Activated CD4-positive, alpha-beta T cell treated with anti-CD3 and anti-CD28 coated beads, Interleukin-2, amount 50 U/mL, for 4 hours (primary cell): ENCODE measurements at regions not wholly inside any gene's neighbourhood (a gene's known extent, or its start where the extent isn't known, plus 50 kb on each side); places are given as distances from the start of the nearest gene placed in this dataset.
"Not testable (repeated sequence)": the region's sequence is repeated elsewhere in the genome, so short reads cannot be mapped to it uniquely, and the experiment has no call there.

ENCODE experiments used
- DNase-seq, 2 experiments: peaks; one replicate each; pipeline ENCODE4 v3.0.0-alpha.2; 2020

DNA sequence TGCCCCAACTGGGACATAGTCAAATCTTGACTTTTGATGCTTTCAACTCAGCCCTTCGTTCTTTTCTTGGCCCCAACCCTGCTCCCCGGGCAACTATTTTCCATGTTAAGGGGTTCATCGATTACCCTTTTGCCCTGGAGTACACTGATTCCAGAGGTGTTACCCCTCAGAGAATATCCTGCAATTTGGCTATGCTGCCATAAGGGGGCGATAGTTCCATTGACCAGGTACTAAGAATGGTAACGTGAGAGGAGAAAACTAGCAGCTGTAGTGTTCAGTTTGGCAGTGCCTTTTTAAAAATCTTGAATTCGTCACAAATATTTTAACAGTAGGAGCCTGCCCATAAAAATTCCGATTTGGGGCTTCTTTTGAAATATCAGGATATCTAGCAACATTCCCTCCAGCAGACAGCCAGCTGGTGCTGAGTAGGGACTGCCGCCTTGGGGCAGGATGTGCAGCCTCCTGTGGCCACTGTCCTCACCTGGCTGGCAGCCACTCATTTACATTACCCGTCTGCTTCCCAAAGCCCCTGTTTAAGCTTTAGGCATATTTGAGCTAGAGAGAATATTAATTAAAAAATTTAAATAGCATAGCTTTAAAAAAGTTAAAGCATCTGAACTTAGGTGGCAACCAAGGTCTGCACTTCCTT is 146.3 kb upstream of the SKOR2 start:
- no peak for DNase-seq

DNA sequence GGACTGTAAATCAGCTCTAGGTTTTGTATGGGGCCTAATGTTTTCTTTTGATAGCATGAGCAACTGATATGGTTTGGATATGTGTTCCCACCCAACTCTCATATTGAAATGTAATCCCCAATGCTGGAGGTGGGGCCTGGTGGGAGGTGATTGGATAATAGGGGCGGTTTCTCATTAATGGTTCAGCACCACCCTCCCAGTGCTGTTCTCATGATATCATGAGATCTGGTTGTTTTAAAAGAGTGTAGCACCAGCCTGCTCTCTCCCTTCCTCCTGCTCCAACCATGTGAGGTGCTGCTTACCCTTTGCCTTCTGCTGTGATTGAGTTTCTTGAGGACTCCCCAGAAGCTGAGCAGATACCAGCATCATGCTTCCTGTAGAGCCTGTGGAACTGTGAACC is 140.2 kb upstream of the SKOR2 start:
- DNase-seq, result no peak

DNA sequence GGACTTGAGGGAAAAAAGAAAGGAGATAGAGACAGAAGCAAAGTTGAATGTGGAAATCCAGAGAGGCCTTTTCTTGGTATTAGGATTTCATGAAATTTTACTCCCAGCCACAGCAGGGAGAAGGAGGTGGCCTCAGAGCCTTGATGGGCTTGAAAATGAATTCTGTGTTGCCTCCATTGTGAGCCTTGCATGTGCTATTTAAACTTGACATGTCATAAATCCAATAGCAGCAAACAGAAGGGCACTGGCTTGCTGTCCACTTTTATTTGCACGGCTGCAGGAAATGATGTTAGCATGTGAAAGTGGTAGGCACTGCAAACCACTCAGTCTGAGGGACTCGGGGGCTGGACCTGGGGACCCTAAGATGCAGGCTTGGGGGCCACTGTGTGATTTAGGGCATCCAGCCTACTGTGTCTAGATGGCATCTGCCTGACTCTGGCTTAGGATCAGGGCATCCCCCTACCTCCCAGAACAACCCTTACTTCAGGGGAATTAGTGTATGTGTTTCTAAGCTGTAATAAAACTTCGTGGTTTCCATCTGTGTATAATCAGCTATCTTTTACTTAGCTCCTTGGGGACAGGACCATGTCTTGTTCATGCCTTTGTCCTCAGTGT is 139.1 kb upstream of the SKOR2 start:
- DNase-seq, result no peak

DNA sequence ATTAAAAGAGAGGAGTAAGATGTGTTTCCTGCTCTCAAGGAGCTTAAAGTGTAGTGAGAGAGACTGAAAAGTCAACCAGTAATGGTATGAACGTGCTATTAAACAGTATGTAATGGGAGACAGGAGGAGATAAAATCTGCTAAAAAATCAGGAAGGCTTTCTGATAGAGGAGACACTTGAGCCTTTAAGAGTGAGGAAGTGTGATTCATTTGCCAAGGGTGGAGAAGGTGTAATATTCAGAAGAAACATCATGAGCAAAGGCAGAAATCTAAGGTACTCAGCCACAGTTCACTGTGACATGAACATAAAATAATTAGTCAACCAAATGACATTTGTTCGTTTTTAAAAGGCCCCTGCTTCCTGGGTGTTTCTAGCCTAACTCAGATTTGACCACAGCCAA is 137.8 kb upstream of the SKOR2 start:
- no peak for DNase-seq

DNA sequence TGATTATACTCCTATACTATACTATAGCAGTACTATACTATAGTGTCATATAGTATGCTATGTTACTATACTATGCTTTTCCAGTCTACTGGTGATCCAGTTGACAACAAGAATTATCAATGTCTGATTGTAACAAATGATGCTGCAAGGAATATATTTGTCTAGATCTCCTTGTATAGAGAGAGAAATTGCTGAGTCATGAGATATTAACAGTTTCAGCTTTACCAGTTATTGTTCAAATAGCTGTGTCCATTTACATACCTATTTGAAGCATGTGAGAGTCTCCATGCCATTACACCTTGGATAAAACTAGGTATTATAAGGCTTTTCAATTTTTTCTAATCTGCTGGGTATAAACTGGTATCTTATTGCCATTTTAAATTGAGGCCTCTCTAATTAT is 136.4 kb upstream of the SKOR2 start:
- DNase-seq, result no peak

DNA sequence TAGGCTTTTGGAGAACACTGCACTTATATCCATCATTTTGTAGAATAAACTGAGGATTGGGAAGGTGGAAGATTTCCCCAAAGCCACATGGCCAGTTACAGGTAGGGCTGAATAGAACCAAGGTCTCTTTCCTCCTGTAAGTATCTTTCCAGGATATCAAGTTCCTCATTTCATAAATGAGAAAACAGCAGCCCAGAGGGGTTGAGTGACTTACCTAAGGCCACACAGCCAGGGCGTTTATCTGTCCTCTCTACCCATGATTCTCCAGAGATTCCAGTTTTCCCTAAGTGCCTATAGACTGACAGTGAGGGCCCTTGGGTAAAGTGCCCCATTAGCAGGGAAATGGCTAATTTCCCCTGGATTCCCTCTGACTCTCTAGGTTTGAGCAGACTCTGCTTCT is 132.3 kb upstream of the SKOR2 start:
- DNase-seq, result no peak

DNA sequence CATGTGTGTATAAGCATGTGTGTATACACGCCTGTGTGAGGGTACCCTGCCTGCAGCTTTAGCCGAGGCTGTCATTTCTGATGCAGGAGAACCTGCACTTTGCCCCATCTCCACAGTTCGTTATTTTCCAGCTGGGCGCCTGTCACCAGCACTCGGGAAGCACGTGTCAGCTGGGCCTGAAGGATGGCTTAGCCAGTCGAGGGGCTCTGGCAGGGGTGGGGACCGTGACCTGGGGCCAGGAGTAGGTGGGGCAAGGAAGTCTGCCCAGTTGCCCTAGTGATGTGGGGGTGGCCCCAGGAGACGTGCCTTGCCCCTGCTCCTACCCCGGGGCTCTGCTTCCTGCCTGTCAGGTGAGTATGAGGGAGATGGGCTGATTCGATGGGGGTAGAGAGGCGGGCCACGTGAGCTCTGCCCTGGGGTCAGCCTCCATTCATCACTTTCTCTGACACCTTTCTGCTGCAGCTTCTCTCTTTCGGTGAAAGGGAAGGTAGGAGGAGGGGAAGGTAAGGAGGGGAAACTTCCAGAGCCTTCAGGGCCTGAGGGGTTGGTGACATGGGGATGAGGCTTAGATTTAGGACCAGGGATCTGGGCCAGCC is 130.6 kb upstream of the SKOR2 start:
- no peak for DNase-seq

DNA sequence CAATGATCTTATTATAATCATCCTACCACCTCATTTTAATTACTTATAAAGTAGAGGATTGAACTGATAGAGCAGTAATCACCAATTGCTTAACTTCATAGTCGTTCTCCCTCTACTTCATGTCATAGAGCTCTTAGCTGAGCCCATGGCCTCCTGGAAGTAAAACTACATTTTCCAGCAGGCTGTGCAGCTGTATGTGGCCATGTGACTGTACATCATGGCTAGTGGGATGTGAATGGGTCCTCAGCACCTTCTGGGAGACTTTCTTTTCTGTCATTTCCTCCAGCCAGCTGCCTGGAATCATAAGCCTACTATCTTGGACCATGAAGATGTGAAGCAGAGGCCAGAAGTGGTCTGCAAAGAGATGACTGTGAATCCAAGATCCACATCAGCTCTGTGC is 128.7 kb upstream of the SKOR2 start:
- no peak for DNase-seq

DNA sequence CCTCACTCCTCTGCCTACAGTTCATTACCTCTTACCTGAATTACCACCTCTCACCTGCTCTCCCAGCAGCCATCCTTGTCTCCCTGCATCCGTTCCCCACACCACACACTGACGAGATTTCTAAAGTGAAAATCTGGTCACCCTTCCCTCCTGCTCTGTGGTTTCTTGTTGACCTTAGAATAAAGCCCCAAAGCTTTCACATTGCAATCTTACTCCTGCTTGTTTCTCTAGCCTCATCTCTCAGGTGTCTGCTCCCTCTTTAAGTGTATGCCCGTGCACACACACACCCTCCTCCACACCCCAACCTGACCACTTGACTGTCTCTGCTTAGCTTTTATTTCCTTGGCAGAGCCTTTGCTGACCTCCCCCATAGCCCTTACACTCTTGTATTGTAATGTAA is 122.0 kb upstream of the SKOR2 start:
- no peak for DNase-seq

DNA sequence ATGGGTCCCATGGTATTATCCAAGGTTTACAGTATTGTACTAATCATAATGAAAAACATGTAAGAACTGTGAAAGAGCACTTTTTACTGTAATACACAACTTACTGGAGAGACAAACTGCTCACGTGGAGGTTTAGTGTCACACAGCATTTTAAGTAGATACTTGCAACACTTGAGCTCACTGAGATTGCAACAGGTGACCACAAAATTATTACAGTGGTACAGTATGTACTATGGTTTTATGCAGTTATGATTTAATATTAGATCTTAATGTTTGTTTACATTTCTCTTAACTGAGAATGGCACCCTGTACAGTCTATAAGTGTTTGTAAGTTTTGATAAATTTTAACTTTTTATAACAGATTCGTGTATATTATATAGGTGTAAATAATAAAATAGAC is 118.6 kb upstream of the SKOR2 start:
- DNase-seq, result no peak

DNA sequence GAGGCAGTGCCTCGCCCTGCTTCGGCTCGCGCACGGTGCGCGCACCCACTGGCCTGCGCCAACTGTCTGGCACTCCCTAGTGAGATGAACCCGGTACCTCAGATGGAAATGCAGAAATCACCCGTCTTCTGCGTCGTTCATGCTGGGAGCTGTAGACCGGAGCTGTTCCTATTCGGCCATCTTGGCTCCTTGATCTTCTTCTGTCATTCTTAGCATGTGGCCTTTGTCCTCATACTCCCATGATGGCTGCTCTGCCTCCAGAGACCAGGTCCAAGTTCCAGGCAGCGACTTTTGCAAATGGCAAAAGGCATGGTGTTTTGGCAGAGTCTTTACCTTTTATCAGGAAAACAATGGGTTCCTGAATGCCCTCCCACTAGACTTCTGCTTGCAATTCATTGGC is 102.6 kb upstream of the SKOR2 start:
- DNase-seq, result not testable (repeated sequence)

DNA sequence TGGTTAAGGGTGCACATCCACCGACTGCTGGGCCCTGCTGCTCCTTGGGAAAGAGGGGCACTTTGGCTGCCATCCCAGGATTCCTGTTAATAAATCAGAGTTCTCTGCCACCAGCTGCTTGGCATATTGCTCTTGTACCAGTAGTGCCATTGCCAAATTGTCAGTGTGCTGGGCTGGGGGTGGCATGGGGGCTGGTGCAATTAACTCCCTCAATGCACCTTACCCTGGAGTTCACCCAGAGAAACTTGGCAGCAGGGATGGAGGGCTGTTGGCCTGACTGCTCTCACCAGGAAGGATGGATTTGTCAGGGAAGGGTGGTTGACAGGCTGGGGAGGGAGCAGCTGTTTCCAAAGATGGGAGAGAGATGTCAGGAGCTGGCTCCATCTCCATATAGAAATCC is 94.6 kb upstream of the SKOR2 start:
- DNase-seq, result no peak

DNA sequence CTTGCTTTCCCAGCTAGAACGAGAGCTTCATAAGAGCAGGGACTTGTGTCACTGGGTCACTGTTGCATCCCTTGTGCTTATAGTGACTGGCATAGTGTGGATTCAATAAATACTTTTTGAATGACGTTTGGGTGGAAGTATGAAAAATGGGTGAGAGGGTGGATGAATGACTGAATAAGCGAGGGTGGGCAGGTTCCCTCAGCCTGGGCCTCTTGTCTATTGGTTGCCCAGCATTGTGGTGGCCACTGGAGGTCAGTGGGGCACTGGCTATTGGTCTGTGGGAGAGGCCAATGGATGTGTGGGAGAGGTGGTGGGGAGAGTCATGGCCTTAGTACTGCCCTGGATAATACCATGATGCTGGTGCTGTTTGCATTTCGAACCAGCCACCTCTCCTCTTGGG is 93.8 kb upstream of the SKOR2 start:
- no peak for DNase-seq

DNA sequence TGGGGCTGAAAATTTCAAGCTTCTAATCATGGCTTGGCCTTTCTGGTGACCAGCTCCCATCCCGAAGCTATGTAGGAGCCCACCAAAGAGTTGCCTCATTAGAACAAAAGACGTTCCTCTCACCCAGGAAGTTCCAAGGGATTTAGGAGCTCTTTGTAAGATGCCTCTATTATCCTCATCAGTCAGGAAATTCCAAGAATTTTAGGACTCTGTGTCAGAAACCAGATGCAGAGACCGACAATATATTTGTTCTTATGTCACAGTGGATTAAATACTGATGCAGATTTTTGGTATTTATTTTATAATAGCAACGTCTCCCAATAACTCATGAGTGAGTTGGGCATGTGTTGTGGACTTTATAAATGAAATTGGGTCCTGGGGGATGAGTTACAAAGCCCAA is 91.8 kb upstream of the SKOR2 start:
- DNase-seq, result no peak

DNA sequence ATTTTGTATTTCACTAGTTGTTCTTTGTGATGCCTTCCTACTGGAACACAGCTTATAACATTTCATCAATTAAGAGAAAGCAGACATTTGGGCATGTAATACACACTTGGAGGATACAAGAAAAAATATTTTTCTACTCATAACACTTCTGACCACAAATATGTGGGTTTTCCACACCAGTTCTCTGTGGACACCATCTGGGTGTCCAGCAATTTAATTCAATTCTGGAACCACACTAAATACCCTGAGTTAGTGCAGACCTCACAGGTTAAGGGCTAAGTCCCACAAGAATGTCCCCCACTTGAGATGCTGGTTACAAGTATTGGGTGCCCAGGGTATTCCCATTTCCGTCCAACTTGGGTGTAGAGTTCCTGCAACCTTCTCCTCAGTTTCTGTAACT is 91.1 kb upstream of the SKOR2 start:
- DNase-seq, result no peak

DNA sequence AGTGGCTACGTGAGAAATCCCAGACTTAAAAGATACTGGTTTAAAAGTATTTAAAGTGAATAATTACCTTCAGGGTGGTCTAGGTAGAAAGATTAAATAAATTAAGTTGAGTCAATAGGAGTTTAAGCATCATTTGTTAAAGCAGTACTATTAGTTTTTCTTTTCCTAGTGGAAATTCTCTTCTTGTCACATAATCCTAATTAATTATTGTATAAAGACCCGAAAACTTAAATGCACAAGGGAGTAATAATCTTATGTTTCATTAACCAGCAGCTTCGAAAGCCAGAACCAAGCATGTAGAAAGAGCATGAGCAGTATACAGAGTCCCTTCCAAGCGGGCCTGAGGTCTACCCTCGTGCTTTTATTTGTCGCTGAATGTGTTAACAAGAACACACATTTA is 90.2 kb upstream of the SKOR2 start:
- DNase-seq, result no peak

DNA sequence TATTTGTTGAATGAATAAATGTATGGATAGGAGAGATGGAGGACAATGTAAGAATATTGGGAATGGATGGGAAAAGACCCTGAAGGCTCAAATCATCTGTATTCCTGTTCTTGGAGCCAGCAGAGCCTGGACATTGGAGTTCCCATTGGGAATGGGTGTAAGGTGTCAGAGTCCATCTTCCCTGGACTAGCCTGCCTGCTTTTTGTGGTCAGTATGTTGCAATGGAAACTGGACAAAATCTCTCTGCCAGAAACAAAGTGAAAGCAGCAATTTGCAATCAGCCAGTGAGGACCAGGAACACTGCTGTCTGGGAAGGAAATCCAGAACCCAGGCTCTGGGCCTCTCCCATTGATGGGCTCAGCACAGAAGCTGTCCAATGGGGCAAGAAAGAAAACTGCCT is 83.5 kb upstream of the SKOR2 start:
- DNase-seq, result no peak

DNA sequence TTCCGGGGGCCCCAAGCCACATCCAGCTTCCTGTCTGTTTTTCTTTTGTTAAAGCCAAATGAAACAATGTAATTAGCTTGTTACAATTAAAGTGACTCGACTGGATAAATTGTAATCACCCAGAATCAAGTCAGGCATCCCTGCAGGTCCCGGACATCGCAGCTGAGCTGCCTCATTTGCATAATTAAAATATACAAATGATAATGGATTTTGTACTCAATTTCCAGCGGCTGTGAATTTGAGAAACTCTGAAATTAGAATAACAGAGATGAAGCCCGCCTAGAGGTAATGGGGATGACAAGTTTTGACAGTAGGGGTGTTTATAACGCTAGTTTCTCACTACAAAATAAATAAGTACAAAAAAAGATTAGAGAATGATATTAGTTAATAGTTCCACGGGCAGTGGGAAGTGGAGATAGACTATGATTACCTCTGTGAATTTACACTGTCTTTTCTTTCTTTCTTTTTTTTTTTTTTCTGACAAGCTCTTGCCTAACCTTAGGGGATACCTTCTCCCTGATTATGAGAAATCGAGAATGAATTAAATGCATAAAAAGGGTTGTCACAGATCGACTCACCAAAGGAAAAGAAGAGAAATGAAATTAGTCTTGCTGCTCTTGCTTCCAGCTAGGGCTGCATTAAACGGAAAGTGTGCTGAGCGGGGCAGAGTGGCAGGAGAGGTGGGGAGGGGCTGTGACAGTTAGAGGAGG is 82.6 kb upstream of the SKOR2 start:
- no peak for DNase-seq

DNA sequence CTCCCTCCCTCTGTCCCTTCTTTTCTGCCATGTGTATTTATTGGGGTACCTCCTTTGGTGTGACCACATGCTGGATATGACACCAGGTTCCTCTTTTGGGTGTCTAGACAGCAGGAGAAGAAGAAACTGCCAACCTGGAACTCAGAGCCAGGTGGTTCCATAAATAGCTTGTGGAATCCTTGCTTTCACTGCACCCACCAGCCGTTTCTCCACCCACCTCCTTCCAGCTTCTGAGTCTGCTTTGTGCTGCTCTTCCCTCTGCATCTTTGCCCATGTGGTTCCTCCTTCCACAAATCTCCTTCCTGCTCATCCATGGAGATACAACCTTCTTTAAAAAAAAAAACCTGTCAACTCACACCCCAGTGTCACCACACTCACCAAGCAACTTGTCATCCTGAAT is 80.2 kb upstream of the SKOR2 start:
- no peak for DNase-seq

DNA sequence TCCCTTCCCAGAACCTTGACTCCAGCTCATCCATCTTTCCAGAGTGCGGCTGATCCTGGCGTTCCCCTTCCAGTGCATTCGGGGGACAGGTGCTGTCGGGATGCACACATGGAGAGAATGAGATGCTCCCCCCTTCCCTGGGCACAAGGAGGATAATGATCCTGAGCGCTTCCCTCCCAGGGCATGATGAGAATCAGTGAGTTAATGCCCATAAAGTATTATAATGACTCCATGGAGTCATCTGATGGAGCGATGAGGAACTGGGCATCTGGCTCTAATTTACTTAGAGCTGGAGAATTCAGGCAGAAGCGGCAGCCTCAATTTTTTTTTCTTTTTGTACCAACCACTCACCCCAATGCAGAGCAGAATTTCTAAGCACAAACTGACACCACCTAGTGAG is 79.6 kb upstream of the SKOR2 start:
- DNase-seq, result no peak

DNA sequence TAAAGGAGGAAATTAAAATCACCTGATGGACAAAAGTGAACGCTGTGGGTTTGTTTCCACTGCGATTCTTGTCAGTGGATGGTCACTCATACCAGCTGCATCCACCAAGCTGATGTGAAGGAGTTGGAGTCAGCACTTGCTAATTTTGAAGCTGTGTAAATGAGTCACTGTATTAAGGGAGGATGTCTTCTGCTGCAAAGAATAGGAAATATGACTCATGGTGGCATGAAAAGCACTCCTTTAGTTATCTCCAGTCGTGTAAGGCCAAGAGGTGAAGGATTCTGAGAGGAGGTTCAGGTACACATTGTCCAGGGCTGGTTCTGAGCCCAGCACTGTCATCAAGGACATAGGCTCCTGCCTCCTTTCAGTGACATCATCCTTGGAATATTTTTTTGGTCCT is 71.7 kb upstream of the SKOR2 start:
- DNase-seq, result no peak

DNA sequence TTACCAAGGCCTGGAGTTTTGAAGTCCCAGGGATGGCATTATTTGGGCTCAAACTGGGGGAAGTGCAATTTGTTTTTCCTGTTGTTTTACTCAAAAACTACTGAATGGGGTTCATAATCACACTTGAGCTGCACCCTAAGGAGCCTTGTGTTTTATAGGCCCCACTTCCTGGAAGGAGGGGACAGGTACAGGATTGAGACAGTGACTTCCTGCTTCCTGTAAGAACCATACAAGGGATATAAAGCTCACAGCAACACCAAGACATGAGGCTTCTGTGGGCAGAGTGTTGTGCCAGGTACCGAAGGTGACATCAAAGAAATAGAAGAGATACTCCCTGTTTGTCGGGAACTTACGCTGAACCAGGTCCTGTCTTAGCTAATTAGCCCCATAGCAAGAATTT is 70.4 kb upstream of the SKOR2 start:
- DNase-seq, result no peak

DNA sequence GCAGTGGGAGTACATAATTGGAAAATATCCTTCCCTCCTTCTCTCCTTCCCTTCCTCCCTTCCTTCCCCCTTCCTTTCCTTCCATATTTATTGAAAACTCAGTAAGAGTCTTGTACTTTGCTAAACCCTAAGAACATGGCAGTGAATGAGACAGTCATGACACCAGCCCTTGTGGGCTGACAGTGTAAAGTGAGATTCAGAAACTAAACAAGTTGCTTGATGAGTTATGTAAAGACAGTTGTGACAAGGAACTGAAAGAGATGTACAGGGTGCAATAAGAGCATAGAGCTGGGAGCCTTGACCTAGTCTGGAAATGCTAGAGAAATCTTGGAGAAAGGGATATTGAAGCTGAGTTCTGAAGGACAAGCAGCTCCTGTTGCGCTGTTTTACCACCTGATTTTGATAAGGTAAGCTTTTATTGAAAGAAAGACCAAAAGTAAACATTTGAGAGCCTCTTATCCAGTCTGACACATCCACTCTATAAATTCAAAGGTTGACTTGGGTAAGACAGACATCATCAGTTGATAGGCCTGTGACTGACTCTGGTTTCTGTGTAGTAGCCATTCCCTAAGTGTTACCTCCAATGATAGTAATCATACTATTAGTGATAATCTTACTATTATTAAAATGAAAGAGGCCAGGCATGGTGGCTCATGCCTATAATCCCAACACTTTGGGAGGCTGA is 66.5 kb upstream of the SKOR2 start:
- no peak for DNase-seq

DNA sequence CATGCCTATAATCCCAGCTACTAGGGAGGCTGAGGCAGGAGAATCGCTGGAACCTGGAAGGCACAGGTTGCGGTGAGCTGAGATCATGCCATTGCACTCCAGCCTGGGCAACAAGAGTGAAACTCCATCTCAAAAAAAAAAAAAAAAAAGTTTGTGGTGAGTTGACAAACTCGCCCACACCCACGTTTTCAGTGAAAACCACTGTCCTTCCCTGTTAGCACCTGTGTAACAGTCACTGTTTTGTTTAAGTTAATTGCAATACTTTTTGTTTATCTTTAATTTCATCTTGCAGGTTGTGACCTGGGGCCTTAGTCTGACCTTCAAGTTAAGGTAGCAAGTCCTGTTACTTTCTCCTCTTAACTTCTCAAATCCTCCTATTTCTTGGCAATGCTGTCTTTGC is 65.5 kb upstream of the SKOR2 start:
- DNase-seq, result no peak
